K562 (cell line): ENCODE measurements at regions not wholly inside any gene's neighbourhood (a gene's known extent, or its start where the extent isn't known, plus 50 kb on each side); places are given as distances from the start of the nearest gene placed in this dataset.
"Not testable (repeated sequence)": the region's sequence is repeated elsewhere in the genome, so short reads cannot be mapped to it uniquely, and the experiment has no call there.

ENCODE experiments used
- ATAC-seq: fragments of 200-7000 bp; cut with Tn5 transposase; 3 replicates; pipeline ENCODE4 v1.9.1; 2020; ENCODE audit warnings: moderate library complexity
- BruUV-seq: library from RNA; stranded (reverse); fragments of 400-500 nt; replicated peaks from 2 replicates; lab custom pipeline; 2021; lab: Mats Ljungman, UMichigan
- CTCF ChIA-PET: fragments of 300-600 bp; formaldehyde crosslinking; extraction: SDS; loops from one replicate; lab custom pipeline; 2021; ENCODE audit warnings: low intra/inter-chr PET ratio; lab: Yijun Ruan, JAX
- POLR2A ChIA-PET: fragments of 300-600, 350-650 bp; sonication (Branson Sonifier 250); formaldehyde crosslinking; extraction: SDS; loops from one replicate; lab custom pipeline; 2021; ENCODE audit warnings: antibody characterized with exemption, inconsistent platforms; lab: Yijun Ruan, JAX
- DNase-seq, 4 experiments: peaks; one replicate each; pipeline versions ENCODE4 v3.0.0 to v3.0.0-alpha.2; 2011 to 2018; ENCODE audit warnings: low spot score in 3 of 4, mixed read lengths in 3 of 4; ENCODE audit errors: extremely low read depth in 1 of 4
- FAIRE-seq: peaks from 2 replicates; lab custom pipeline; 2011; peaks lifted over from hg19 to GRCh38; lab: Jason Lieb, UNC
- H2AFZ ChIP-seq: 2 replicates; pipeline ENCODE4 v1.6.0; 2011; ENCODE audit warnings: low read depth, low read length, control low read depth, inconsistent platforms
- H3K27ac ChIP-seq: fragments of 200-600 bp; 3 replicates; pipeline ENCODE4 v1.8.0; 2011; ENCODE audit warnings: low read depth, mild to moderate bottlenecking, control low read depth, inconsistent platforms, low read length, moderate library complexity, mixed read lengths; ENCODE audit errors: extremely low read depth
- H3K27me3 ChIP-seq, 2 experiments: fragments of 300-600 bp in 1 of 2; 2 replicates in 1 of 2; 3 replicates in 1 of 2; pipeline versions ENCODE4 v1.6.0 to v1.8.0; 2011; ENCODE audit warnings: inconsistent platforms in 2 of 2, low read length in 2 of 2, mild to moderate bottlenecking in 1 of 2, mixed read lengths in 1 of 2, moderate library complexity in 1 of 2; ENCODE audit not compliant: control insufficient read depth in 2 of 2, insufficient read depth in 2 of 2
- H3K36me3 ChIP-seq: fragments of 300-600 bp; 3 replicates; pipeline ENCODE4 v1.8.0; 2011; ENCODE audit warnings: mild to moderate bottlenecking, low read length, inconsistent platforms; ENCODE audit not compliant: control insufficient read depth, insufficient read depth
- H3K4me1 ChIP-seq, 2 experiments: fragments of 200-600 bp in 1 of 2; replicated peaks in 1 of 2; 2 replicates in 1 of 2; 3 replicates in 1 of 2; pipeline versions ENCODE4 v1.5.1 to v1.8.0; 2011; ENCODE audit warnings: inconsistent platforms in 2 of 2, low read length in 2 of 2, mild to moderate bottlenecking in 1 of 2, mixed read lengths in 1 of 2, moderate library complexity in 1 of 2; ENCODE audit not compliant: control insufficient read depth in 2 of 2, insufficient read depth in 2 of 2
- H3K4me2 ChIP-seq: 2 replicates; pipeline ENCODE4 v1.6.1; 2011; ENCODE audit warnings: low read length, control low read depth, inconsistent platforms, mixed read lengths; ENCODE audit not compliant: insufficient read depth
- H3K4me3 ChIP-seq: fragments of 200-600 bp; sonication (generic), shearing (Covaris generic); 2 replicates; pipeline ENCODE4 v1.5.1; 2016; ENCODE audit warnings: control low read depth, inconsistent platforms
- H3K79me2 ChIP-seq: fragments of 200-600 bp; 3 replicates; pipeline ENCODE4 v1.8.0; 2011; ENCODE audit warnings: low read length, inconsistent platforms; ENCODE audit not compliant: control insufficient read depth, insufficient read depth
- H3K9ac ChIP-seq, 2 experiments: 2 replicates each; pipeline versions ENCODE4 v1.6.0 to v1.6.1; 2011; ENCODE audit warnings: low read depth in 2 of 2, low read length in 2 of 2, control low read depth in 1 of 2, inconsistent platforms in 1 of 2, mild to moderate bottlenecking in 1 of 2, mixed read lengths in 1 of 2; ENCODE audit not compliant: insufficient read depth in 1 of 2
- H3K9me1 ChIP-seq: one replicate; pipeline ENCODE4 v1.6.0; 2011; ENCODE audit warnings: inconsistent platforms, mild to moderate bottlenecking, low read length, moderate library complexity; ENCODE audit not compliant: control insufficient read depth, insufficient read depth
- H3K9me3 ChIP-seq: replicated peaks from 2 replicates; pipeline ENCODE4 v1.5.1; 2011; ENCODE audit warnings: low read depth, low read length, inconsistent platforms; ENCODE audit not compliant: control insufficient read depth, insufficient read depth
- H4K20me1 ChIP-seq: replicated peaks from 2 replicates; pipeline ENCODE4 v1.6.1; 2011; ENCODE audit warnings: low read length, inconsistent platforms, mixed read lengths; ENCODE audit not compliant: control insufficient read depth, insufficient read depth
- CLOCK ChIP-seq: fragments of 250-450 bp; sonication (Bioruptor Pico); IDR thresholded peaks from 2 replicates; pipeline ENCODE4 v1.4.0; 2020; ENCODE audit warnings: mild to moderate bottlenecking, moderate library complexity, borderline replicate concordance
- DPF2 ChIP-seq: fragments of 450-650 bp; IDR thresholded peaks from 2 replicates; pipeline ENCODE4 v1.6.1; 2016
- NELFE ChIP-seq: IDR thresholded peaks from 2 replicates; pipeline ENCODE4 v1.6.1; 2011; ENCODE audit warnings: mild to moderate bottlenecking; ENCODE audit not compliant: insufficient read depth, insufficient read length
- SAP30 ChIP-seq: fragments of 200-600 bp; sonication (generic); IDR thresholded peaks from 2 replicates; pipeline ENCODE4 v1.6.1; 2012; ENCODE audit warnings: borderline replicate concordance, low read depth, mild to moderate bottlenecking, moderate library complexity, low read length, control low read depth, inconsistent platforms; ENCODE audit not compliant: insufficient read depth, poor library complexity, severe bottlenecking
- TCFL5 ChIP-seq: fragments of 250-450 bp; sonication (Bioruptor Pico); conservative IDR thresholded peaks from 2 replicates; pipeline ENCODE4 v1.6.1; 2021; ENCODE audit warnings: mild to moderate bottlenecking, moderate library complexity, matching md5 sums
- WGBS: fragments of 100-300 bp; shearing (Covaris generic); methylation state at CpG from one replicate; pipeline ENCODE4 v1.1.6; 2016; ENCODE audit warnings: low coverage, mixed read lengths; ENCODE audit not compliant: insufficient coverage; ENCODE audit errors: missing lambda C conversion rate; 5-methylcytosine and 5-hydroxymethylcytosine counted together
- in situ Hi-C: fragments of 300-500 bp; cut with MboI; formaldehyde crosslinking; loops from 4 replicates; pipeline ENCODE4 v1.15.0; 2018; ENCODE audit warnings: inconsistent platforms, mixed read lengths
- intact Hi-C: fragments of 100-400 bp; cut with micrococcal nuclease; formaldehyde crosslinking; loops from 2 replicates; pipeline ENCODE4 v1.14.2; 2022
- TF ChIP-seq, protein P1 (sequence below): fragments of 450-650 bp; IDR thresholded peaks from 2 replicates; pipeline ENCODE4 v1.6.1; 2016; ENCODE audit warnings: low read depth

- TF ChIP-seq NELFE: no peak
- no peak for TF ChIP-seq SAP30
- no peak for TF ChIP-seq TCFL5 (CRISPR knock-in tag)
- no peak for TF ChIP-seq DPF2
- TF ChIP-seq, protein P1, sequence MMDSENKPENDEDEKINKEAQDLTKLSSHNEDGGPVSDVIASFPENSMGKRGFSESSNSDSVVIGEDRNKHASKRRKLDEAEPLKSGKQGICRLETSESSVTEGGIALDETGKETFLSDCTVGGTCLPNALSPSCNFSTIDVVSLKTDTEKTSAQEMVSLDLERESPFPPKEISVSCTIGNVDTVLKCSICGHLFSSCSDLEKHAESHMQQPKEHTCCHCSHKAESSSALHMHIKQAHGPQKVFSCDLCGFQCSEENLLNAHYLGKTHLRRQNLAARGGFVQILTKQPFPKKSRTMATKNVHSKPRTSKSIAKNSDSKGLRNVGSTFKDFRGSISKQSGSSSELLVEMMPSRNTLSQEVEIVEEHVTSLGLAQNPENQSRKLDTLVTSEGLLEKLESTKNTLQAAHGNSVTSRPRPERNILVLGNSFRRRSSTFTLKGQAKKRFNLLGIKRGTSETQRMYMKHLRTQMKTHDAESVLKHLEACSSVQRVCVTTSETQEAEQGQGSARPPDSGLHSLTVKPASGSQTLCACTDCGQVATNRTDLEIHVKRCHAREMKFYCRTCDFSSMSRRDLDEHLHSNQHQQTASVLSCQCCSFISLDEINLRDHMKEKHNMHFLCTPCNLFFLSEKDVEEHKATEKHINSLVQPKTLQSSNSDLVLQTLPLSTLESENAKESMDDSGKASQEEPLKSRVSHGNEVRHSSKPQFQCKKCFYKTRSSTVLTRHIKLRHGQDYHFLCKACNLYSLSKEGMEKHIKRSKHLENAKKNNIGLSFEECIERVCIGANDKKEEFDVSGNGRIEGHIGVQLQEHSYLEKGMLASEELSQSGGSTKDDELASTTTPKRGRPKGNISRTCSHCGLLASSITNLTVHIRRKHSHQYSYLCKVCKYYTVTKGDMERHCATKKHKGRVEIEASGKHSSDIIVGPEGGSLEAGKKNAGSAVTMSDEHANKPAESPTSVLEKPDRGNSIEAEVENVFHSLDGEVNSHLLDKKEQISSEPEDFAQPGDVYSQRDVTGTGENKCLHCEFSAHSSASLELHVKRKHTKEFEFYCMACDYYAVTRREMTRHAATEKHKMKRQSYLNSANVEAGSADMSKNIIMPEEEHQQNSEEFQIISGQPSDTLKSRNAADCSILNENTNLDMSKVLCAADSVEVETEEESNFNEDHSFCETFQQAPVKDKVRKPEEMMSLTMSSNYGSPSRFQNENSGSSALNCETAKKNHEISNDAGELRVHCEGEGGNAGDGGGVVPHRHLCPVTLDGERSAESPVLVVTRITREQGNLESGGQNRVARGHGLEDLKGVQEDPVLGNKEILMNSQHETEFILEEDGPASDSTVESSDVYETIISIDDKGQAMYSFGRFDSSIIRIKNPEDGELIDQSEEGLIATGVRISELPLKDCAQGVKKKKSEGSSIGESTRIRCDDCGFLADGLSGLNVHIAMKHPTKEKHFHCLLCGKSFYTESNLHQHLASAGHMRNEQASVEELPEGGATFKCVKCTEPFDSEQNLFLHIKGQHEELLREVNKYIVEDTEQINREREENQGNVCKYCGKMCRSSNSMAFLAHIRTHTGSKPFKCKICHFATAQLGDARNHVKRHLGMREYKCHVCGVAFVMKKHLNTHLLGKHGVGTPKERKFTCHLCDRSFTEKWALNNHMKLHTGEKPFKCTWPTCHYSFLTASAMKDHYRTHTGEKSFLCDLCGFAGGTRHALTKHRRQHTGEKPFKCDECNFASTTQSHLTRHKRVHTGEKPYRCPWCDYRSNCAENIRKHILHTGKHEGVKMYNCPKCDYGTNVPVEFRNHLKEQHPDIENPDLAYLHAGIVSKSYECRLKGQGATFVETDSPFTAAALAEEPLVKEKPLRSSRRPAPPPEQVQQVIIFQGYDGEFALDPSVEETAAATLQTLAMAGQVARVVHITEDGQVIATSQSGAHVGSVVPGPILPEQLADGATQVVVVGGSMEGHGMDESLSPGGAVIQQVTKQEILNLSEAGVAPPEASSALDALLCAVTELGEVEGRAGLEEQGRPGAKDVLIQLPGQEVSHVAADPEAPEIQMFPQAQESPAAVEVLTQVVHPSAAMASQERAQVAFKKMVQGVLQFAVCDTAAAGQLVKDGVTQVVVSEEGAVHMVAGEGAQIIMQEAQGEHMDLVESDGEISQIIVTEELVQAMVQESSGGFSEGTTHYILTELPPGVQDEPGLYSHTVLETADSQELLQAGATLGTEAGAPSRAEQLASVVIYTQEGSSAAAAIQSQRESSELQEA: no peak
- TF ChIP-seq CLOCK: no peak
These were observed 120.3 kb upstream of the PRSS1 start (continued) for GRCh38 chr7:142628945-142629344.

GRCh38 chr7:142627223-142627622 is 122.0 kb upstream of the PRSS1 start:
- 3% methylated on average over 10 of the region's 11 CpGs for WGBS
- intact Hi-C loops: not testable (repeated sequence)
- CTCF ChIA-PET: interaction anchor here (2.0 kb wide), 1 partner anchor 156 kb away, joined by 13 read pairs; no protein-coding TSS in a partner anchor

More at GRCh38 chr7:142627223-142627622, 122.0 kb upstream of the PRSS1 start:
- H2AFZ ChIP-seq, ATAC-seq, DNase-seq, H3K9ac ChIP-seq, H3K4me3 ChIP-seq, H3K9me1 ChIP-seq, H3K27ac ChIP-seq, BruUV-seq, H3K79me2 ChIP-seq, H4K20me1 ChIP-seq, H3K9me3 ChIP-seq, H3K4me1 ChIP-seq, H3K36me3 ChIP-seq, H3K4me2 ChIP-seq, FAIRE-seq, H3K27me3 ChIP-seq: not testable (repeated sequence)
- in situ Hi-C loops: loop anchor here (10.0 to 25.0 kb wide), 3 partner anchors 160 to 598 kb away; partner anchors contain the start of gene TAS2R40
- POLR2A ChIA-PET: interaction anchor here (1.0 kb wide), 1 partner anchor 10 kb away, joined by 3 read pairs; no protein-coding TSS in a partner anchor
